ENCODE measurements at regions not wholly inside any gene's neighbourhood (a gene's known extent, or its start where the extent isn't known, plus 50 kb on each side); places are given as distances from the start of the nearest gene placed in this dataset.

DNA sequence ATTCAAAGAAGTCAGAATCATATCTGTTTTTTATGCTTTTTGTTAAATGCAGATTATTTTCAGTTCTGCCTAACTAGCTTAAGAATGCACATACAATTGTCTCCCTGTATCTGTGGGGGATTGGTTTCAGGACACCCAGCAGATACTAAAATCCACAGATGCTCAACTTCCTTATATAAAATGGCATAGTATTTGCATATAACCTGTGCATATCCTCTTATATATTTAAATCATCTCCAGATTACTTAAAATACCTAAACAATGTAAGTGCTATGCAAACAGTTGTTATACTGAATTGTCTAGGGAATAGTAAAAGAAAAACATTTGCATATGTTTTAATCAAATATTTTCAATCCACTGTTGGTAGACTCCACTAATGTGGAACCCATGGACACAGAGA is 279.4 kb downstream of the TMA16 start:
- DNase-seq, result no peak

DNA sequence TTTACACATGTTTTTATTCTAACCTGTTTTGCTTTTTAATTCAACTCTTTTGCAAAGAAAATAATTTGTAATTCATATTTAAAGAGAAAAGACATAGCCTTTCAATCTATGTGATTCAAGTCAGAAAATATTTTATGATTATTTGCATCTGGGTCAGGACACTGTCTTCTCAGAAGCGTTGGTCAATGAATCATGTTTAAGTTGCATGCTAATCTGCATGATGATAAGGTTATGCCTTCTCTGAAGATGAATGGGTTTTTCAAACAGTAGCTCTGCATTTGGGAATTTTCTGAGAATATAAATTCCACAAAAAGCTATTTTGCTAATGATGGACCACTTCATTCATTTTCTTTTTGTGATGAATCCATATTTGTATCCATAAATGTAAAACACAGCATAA is 282.5 kb downstream of the TMA16 start:
- DNase-seq, result no peak

DNA sequence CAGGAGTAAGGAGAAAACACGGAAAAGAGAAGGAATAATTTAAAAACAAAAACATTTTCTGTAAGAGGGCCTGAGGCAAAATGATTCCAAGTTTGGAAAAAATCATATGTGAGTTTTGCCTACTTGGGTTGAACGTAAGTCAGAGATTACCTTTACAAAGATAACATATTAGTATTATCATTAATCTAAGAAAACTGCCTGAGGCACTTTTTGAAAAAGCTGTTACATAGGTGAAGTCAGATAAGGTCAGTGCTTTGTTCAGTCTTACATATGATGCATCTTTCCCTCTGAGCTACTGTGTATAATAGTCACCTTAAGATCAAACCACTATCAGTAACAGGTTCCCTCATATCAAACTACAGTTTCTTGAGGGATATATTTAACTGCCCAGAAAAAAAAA is 287.2 kb downstream of the TMA16 start:
- DNase-seq, result no peak

DNA sequence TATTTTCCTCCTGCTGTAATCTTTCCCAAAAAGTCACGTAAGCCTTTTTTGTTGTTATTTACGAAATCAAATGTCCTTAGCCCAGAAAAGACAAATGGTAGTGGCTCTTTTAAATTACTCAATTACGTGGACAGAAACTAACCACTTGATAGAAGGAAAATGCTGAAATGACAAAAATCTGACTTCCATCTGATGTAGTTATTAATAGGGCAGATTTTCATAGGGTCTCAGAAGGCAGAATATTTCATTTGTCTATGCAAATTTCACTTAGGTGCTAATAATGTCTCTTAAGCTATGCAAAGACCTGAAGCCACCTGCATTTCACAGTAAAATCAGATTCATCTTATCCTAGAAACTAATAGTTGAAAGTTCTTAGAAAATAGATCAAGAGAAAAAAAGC is 295.7 kb downstream of the TMA16 start:
- DNase-seq, result no peak

DNA sequence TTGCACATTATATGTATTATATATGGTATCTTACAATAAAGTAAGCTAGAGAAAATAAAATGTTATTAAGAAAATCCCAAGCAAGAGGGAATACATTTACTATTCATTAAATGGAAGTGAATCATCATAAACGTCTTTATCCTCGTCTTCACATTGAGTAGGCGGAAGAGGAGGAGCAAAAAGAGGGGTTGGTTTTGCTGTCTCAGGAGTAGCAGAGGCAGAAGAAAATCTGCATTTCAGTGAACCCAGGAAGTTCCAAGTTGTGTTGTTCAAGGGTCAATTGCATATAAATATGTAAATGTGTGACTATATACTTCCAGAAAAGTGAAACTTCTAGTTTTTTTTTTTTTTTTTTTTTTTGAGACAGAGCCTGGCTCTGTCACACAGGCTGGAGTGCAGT is 301.4 kb downstream of the TMA16 start:
- no peak for DNase-seq

DNA sequence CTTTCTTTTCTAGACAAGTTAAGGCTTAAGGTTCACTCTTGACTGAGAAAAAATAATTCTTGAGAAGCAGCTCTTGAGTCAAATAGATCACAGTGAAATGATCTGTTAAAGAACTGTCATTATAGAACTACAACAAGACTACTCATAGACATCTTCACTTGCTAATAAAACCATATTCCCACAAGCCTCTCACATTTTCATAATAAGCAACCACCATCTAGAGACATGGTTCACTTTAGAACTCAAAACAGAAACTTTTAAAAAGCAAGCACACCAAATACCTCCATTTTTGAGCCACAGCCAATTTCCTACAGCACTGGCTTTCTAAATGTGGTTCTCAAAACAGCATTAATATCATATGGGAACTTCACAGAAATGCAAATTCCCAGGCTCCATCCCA is 309.5 kb downstream of the TMA16 start:
- DNase-seq, result no peak

DNA sequence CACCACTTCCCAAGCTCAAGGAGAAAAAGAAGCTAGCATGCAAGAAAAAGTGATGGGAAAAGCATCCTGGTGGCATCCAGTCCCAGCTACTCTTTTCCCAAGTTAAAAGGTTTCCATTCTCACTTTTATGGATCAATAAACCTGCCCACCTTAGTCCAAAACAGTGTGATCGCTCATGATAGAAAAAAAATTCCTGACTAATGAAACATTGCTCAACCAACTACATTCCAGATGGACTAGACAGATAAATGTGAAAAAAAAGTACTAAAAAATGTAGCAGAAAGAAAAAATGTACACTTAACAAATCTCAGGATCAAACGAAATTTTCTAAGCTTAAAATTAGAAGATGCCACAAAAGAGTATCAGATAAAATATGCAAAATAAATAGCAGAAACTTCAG is 312.2 kb downstream of the TMA16 start:
- DNase-seq, result no peak

DNA sequence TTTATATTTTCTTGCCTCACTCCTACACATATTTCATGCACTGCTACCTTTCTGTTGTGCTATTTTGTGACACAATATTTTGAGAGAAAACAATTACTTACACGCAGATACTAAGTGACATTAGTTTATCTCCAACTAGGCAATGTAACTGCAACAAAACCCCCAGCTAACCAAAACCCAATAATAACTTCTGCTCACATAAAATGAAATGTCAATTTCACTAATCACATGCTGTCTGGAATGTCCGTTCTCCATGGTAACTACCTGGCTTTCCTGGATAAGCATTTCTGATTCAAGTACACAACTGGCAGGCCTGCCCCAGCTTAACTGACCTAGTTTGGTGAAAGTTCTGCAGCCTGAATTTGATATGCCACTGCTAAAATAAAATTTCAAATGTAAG is 313.5 kb downstream of the TMA16 start:
- DNase-seq, result no peak

DNA sequence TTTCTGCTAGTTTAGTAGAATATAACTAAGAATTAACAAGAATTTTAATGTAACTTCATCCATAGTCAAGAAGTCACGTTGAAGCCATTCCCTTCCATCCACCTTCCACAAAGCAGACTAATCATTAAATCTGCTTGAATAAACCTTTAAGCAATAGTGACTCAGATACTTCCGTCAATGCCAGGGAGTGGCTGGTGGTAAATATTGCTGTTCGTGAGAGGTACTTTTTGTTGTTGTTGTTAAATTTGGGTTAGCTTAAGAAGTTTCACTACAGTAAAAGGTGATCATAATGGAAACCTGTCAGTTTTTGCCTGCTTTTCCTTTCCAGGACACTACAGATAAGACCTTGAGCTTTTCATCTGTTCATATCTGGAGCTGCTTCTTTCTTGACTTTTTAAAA is 316.3 kb downstream of the TMA16 start:
- DNase-seq, result no peak

DNA sequence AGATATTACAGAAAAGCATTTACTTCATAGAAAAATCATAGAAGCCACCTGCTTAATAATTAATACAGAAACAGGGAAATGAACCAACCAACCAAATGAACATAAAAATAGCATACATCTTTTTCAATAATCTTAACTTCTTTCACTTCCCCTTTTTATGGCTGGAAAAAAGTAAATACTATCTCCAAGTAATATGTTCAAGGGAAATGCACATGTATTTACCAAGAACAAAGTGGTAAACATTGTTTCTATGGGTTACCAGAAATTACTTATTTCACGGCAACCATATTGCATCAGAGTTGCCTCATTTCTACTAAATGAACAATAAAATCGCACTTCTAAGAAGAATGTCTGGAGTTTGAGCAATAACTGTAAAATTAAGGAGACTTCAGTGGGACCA is 321.3 kb downstream of the TMA16 start:
- no peak for DNase-seq

DNA sequence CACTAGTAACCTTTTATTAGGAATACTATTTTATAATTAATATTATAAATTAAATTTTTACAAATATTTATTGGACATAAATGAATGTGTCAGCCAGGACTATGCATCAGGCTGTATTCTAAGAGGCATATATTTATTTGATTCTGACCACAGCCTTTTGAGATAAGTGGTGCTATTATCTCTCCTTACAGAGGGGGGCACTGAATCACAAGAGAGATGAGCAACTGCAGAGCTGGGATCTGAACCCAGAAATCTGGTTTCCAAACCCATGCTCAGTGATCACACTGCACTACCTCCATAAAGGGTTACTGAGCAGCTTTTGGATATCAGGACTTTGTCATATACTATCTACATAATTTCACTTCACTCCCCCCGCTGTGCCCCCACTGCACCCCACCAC is 322.0 kb downstream of the TMA16 start:
- DNase-seq, result no peak

DNA sequence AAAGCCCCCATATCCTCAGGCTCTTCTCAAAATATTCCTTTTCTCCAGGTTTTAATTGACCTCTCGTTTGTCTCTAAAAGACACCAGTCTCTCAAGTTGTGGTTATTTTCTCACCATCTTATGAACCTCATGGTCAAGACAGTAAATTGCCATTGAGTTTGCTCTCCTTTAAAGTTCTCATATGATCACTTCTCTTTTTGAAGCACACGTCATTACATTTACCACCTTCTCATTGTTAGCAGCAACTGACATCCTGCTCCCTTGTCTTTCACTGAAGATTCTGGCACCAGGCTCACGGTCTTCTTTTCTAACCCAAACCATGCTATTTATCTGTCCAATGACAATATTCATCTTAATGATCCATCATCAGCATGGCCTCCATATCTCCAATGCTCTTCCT is 324.2 kb downstream of the TMA16 start:
- DNase-seq, result no peak

DNA sequence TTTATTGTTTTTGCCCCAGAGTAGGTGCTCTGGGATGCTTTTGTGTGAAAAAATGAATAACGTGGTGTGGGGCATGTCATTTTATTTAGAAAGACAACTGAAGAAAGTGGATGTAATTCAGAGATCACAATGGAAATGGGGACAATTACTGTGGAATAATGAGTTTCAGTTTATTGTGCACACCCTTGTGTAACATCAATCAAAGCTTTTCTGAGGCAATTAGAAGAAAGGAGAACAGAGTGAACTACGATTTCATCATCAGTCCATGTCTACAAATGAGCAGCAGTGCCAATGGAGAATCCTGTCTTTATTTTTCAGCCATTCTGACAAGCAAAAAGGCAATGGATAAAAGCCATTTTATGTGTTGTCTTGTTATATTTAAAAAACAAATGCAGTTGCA is 339.2 kb downstream of the TMA16 start:
- DNase-seq, result no peak

DNA sequence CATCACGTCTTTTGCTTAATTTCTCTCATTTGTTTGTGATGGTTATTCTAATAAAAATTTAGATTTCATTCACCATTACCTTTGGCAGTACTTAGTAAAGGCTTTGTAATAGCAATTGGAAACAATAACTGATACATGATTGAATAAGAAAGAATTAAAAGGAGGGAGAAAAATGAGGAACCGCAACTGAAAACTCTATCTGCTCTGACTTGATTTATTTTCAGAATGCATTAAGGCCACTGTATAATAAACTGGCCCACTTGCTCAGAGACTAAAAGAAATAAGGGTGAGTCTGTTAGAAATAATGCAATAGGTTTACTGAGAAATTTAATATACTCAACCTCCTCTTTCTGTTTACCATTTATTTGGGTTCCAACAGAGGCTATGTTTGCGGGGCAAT is 351.5 kb downstream of the TMA16 start:
- DNase-seq, result no peak

DNA sequence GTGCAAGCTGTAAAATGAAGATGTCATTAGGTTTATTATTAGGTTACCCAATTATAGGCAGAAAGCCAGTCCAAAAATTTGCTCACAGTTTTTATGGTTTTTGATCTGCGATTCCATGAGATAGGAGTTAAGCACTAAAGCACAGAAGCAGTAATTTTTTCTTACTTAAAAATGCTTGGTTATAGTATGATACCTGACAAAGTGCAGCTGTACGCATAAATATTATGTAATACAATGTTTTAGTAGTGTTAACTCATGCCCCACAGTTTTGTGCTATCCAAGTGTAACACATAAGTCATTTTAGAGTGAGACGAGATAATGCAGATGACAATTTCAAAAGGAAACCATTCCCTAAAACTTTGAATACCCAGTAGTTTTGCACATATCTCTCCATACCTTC is 357.8 kb downstream of the TMA16 start:
- no peak for DNase-seq

DNA sequence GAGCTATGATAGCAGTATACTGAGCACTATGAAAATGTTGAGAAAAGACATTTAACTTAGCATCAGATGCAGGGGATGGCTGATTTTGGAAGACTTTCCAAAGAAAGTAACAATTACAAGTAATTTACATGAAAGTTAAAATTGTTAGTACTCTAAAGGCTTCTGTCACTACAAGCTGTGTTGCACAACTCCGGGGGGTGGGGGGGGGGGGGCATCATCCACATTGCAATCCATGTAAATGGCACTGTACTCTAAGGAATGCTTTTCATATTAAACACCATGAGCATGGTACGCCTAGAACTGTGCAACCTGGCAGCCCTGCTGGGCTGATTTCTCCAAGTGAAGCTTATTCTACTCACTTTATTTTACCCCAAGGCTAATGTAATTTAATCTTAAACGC is 363.4 kb downstream of the TMA16 start:
- DNase-seq, result no peak

DNA sequence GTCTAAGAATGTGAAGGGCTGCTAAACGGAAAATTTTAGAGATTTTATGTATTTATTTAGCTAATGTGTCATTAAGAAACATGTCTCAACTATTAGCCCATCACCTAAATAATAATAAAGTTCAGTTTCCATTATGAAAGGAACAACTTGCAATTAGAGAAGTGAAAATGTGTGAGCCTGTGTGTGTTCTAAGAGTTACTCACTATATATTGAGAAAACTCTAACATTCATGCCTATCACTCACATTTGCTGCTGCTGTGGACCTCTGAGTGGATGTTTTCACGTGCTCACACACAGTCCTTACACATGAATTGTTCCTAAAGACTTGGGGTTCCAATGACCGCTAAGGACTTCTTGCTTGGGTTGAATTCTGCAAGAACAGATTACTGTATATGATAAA is 364.0 kb downstream of the TMA16 start:
- DNase-seq, result no peak

DNA sequence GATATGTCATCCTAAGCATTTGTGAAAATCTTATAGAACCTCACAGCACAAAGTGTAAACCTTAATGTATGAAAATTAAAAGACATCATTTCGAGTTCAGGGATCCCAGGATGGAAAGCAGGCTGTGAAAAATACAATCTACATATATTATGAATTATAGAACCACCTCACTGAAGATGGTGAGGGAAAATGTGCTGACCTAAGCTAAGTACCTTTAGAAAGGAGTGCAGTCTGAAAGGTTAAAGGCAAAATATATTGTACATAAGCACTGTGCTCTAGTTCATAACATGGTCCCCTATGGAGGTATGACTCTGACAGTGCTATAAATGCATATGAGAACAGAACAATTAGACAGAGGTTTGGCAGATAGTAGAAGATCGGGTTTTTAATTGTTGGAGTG is 368.6 kb downstream of the TMA16 start:
- no peak for DNase-seq

DNA sequence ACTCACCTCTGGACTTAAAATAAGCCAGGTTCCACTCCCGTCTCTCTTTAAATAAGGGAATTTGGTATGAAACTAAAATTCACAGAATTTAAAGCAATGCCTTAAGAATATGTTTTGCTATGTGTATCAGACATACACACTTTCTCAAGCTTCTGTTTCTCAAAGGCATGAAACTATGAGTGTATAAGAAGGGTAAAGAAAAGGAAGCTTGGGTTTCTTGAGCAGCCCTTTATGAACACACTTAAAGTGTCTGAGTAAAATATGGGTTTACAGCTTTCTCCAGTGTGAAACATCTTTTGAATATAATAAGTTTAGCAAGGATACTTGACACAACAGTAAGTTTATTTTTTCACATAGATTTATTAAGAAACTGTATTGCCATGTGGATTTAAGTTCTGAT is 370.5 kb downstream of the TMA16 start:
- no peak for DNase-seq

DNA sequence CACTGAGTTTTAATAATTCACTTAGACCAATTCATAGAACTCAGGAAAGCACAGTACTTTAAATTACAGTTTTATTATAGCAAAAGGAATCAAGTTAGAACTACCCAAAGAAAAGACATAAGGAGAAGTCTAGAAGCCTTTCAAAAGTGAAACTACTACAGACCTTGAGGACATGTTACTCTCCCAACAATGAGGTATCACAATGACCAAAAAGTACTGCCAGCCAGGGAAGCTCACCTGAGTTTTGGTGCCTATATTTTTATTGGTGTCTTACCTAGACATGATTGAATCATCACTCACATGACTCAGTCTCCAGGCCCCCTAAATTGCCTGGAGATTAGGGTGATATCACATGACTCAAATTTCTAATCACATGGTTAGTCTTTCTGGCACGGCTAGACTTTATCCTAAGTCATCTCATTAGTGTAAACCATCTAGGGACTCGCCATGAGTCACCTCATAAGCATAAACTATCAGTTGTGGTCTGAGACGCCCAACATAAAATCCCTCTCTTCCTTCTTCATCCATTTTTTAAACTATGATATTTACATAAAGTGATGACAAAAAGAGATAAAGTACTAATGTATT is 372.3 kb downstream of the TMA16 start:
- no peak for DNase-seq

DNA sequence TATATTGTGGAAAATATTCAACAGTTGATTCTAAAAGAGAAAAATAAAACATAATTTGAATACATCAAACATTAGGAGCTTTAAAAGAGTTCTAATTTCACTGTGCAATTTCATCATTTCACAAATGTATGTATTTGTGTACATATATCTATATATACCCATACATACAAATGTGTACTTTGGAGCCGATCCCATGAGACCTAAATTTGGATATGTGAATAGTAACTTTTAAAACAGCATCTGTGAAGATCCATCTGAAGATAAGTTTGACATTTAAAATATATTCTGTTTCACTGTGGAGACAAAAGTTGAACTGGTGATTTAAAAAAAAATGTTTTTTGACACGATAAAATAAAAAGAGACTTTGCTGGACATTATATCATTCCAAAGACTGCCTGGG is 374.0 kb downstream of the TMA16 start:
- DNase-seq, result no peak

DNA sequence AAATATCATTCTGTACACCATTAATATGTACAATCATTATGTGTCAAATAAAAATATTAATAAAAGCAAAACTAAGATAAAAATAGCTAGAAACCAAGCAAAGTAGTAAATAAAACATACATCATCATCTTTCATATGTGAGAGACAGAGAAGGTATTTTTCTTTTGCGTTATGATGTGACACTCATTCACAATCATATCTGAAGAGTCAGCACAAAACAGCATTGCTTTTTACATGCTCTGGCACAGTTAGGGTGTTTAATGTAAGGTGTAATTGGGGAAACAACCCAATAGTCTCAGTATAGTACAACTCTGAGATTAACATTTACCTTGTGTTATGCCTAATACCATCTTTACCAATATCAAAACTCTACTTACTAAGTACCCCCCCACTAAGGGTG is 376.6 kb downstream of the TMA16 start:
- DNase-seq, result no peak

DNA sequence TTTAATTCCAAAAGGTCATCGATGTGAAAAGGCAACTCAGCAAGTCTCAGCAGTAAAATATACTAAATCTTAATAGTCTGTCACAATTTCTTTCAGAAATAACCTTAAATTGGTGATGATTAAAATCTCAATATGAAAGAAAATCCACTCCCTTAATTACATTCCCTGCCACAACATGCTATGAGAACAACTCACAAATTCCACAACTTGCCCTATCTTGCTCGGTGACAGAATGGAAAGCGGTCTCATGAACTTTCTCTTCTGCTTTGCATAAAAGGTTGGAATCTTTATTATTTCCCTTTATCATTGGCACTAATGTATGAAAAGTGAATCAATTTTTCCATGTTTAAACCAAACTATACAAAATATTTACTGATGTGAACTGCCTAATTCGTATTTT is 380.8 kb downstream of the TMA16 start:
- DNase-seq, result no peak

DNA sequence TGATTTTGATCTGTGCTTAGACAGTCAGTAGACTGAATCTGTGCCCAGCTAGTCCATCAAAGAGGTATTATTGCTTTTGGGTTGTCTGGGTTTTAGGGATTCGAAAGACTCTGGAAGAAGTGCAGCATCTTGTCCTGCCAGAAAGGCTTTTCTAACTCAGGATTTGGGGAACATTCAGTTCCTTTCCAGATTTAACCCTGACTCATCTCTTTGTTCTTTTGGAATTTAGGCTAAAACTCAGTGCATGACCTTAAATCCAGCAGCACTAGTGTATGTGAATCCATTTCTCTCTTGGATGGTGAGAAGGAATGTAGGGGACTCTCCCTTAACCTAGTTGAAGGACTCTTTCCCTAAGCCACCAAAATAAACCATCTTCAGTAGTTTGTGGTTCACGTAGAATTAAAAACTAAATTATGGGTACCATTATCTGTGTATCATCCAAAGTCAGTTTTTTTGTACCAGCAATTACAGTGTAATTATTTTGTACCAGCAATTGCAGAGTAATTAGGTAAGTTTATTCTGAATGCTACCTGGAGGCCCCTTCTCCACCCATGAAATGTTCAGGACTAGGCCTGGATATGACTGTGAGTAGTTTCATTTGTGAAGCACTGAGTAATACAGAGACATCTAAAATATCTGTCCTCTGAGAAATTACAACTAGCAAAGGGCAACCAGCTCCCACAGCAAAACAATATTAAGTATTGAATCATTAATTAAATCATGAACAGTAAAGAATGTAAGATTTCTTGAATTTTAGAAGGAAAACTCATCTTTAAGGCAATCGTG is 384.0 kb downstream of the TMA16 start:
- no peak for DNase-seq

DNA sequence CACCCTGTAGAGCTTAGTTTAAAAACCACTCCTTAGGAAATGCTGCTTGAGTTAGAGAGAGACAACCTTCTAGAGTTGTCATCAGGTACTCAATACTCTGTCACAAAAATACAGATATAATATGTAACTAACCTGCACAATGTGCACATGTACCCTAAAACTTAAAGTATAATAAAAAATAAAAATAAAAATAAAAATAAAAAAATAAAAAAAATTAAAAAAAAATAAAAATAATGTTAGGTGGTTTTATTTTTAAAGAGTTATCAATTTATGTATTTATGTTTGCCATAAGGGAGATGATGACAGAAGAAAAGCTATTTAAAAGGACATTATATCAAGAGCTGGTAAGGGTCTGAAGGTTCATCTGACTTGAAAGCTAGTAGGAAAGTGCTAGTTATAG is 397.9 kb downstream of the TMA16 start:
- no peak for DNase-seq

All from activated gamma-delta T cell (primary cell).